GM06990 (cell line): ENCODE measurements at regions not wholly inside any gene's neighbourhood (a gene's known extent, or its start where the extent isn't known, plus 50 kb on each side); places are given as distances from the start of the nearest gene placed in this dataset.

Experiments used
- DNase-seq: peaks from one replicate; pipeline ENCODE4 v3.0.0-alpha.2; 2011; ENCODE audit not compliant: insufficient read length; ENCODE audit errors: extremely low read depth
- H3K27me3 ChIP-seq: replicated peaks from 2 replicates; pipeline ENCODE4 v1.6.0; 2011; ENCODE audit warnings: low read length; ENCODE audit not compliant: control insufficient read depth, insufficient read depth
- H3K36me3 ChIP-seq: 2 replicates; pipeline ENCODE4 v1.5.1; 2011; ENCODE audit warnings: low read length; ENCODE audit not compliant: control insufficient read depth, insufficient read depth
- H3K4me3 ChIP-seq: replicated peaks from 2 replicates; pipeline ENCODE4 v1.5.1; 2011; ENCODE audit warnings: low read depth, mild to moderate bottlenecking, control low read depth, low read length
- CTCF ChIP-seq: IDR thresholded peaks from 2 replicates; pipeline ENCODE4 v1.5.1; 2011; ENCODE audit warnings: low read length, control low read depth, mild to moderate bottlenecking, inconsistent platforms; ENCODE audit not compliant: insufficient read depth, poor library complexity, severe bottlenecking

GRCh38 chr9:105865285-105865684, 170.9 kb downstream of the TMEM38B start:
- Histone ChIP-seq H3K36me3 (no peaks in the 10 kb centered on the region), H3K4me3 (no peak overlapping the region), H3K27me3 (no peaks in the 10 kb centered on the region)
- no peak for TF ChIP-seq CTCF
- DNase-seq = no peak

- no peaks in the 10 kb centered on the region for H3K36me3 ChIP-seq
- no peak for TF ChIP-seq CTCF
- no peak overlapping the region for H3K4me3 ChIP-seq
- H3K27me3 ChIP-seq = no peaks in the 10 kb centered on the region
- no peak for DNase-seq
Observed at GRCh38 chr9:105871540-105871939, 177.2 kb downstream of the TMEM38B start.

GRCh38 chr9:105873801-105874200, 179.5 kb downstream of the TMEM38B start:
- Histone ChIP-seq H3K36me3 (no peaks in the 10 kb centered on the region), H3K27me3 (no peaks in the 10 kb centered on the region), H3K4me3 (no peak overlapping the region)
- no peak for DNase-seq
- TF ChIP-seq CTCF = no peak

- no peaks in the 10 kb centered on the region for H3K27me3 ChIP-seq
- DNase-seq = no peak
- no peaks in the 10 kb centered on the region for H3K36me3 ChIP-seq
- H3K4me3 ChIP-seq = no peak overlapping the region
- no peak for TF ChIP-seq CTCF
Observed at GRCh38 chr9:105877721-105878120, 183.4 kb downstream of the TMEM38B start.

- no peak for DNase-seq
- H3K36me3 ChIP-seq = no peaks in the 10 kb centered on the region
- H3K4me3 ChIP-seq = no peak overlapping the region
- no peak for TF ChIP-seq CTCF
- no peaks in the 10 kb centered on the region for H3K27me3 ChIP-seq
Observed at GRCh38 chr9:105879181-105879580, 184.8 kb downstream of the TMEM38B start.

- H3K27me3 ChIP-seq = no peaks in the 10 kb centered on the region
- TF ChIP-seq CTCF = no peak
- H3K36me3 ChIP-seq = no peaks in the 10 kb centered on the region
- DNase-seq = no peak
- no peak overlapping the region for H3K4me3 ChIP-seq
Observed at GRCh38 chr9:105880517-105880916, 186.2 kb downstream of the TMEM38B start.
